ENCODE measurements at regions not wholly inside any gene's neighbourhood (a gene's known extent, or its start where the extent isn't known, plus 50 kb on each side); places are given as distances from the start of the nearest gene placed in this dataset.

DNA sequence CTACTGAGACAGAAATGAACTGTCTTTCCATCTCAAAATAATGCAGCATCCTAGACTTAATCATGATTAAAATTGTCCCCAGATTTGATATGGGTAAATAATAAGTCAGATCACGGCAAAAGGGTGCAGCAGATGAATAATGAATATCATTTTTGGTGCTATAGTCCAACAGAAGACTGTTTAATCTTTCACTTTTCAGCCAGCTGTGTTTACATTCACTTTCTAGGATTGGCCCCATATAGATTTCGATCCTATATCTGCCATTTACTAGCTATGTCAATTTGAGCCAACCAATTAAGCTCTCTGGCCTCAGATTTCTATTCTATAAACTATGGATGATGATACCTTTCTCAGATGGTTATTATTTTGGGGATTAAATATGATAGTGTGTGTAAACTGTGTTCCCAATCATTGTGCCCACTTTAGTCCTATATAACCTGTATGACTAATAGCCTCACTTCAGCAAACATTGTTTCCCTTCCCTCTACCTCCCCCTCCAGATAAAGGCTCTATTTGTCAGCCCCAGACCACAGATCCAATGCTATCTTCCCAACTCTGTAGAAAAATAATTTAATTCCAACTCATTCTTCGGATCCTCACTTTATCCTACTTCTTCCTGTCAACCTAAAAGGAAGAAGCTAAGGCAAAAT lies 53.6 kb upstream of the NT5E start:
- Histone ChIP-seq H3K9me3 (ENCODE audit: control insufficient read depth, low read length) (no peaks in the 10 kb centered on the region), H3K4me3 (ENCODE audit: insufficient read depth, low read depth, low read length) (no peak overlapping the region), H3K27ac (ENCODE audit: insufficient read depth, low read depth, low read length, poor library complexity, severe bottlenecking) (no peak overlapping the region), H3K4me1 (ENCODE audit: control insufficient read depth, insufficient read depth, low read length) (no peaks in the 10 kb centered on the region), H3K27me3 (ENCODE audit: control insufficient read depth, insufficient read depth, low read length, poor library complexity, severe bottlenecking) (no peaks in the 10 kb centered on the region), H3K36me3 (ENCODE audit: control insufficient read depth, insufficient read depth, low read length) (no peaks in the 10 kb centered on the region)
- WGBS, 2 experiments = 94 to 96% methylated on average over 2 to 3 of the region's 3 CpGs

DNA sequence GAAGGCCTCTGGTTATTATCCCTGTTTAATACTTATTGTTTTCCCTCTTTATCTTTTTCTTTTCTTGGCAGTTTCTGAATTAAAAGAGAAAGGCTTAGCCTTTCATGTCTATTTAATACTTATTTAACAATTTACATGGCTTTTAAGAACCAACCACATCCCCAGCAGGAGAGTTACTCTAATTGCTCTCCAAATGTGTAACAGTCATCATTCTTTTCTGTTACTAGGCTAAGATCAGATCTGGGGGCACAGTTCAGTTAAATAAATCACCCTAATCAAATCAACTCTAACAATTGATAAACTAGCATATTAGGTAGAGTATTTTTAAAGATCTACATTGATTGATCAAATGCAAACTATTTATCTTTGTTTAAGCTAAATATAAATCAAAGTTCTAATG lies 54.1 kb upstream of the NT5E start:
- Histone ChIP-seq H3K27me3 (ENCODE audit: control insufficient read depth, insufficient read depth, low read length, poor library complexity, severe bottlenecking) (no peaks in the 10 kb centered on the region), H3K4me3 (ENCODE audit: insufficient read depth, low read depth, low read length) (no peak overlapping the region), H3K27ac (ENCODE audit: insufficient read depth, low read depth, low read length, poor library complexity, severe bottlenecking) (no peak overlapping the region), H3K36me3 (ENCODE audit: control insufficient read depth, insufficient read depth, low read length) (no peaks in the 10 kb centered on the region), H3K9me3 (ENCODE audit: control insufficient read depth, low read length) (no peaks in the 10 kb centered on the region), H3K4me1 (ENCODE audit: control insufficient read depth, insufficient read depth, low read length) (no peaks in the 10 kb centered on the region)

GRCh38 chr6:85394853-85395538 lies 54.9 kb upstream of the NT5E start:
- no peak overlapping the region for H3K4me3 ChIP-seq (ENCODE audit: insufficient read depth, low read depth, low read length)
- WGBS, 2 experiments = 91 to 97% methylated on average over 1 of the region's 1 CpG
- no peaks in the 10 kb centered on the region for H3K27me3 ChIP-seq (ENCODE audit: control insufficient read depth, insufficient read depth, low read length, poor library complexity, severe bottlenecking)
- H3K4me1 ChIP-seq (ENCODE audit: control insufficient read depth, insufficient read depth, low read length) = no peaks in the 10 kb centered on the region
- no peaks in the 10 kb centered on the region for H3K9me3 ChIP-seq (ENCODE audit: control insufficient read depth, low read length)
- H3K27ac ChIP-seq (ENCODE audit: insufficient read depth, low read depth, low read length, poor library complexity, severe bottlenecking) = no peak overlapping the region
- no peaks in the 10 kb centered on the region for H3K36me3 ChIP-seq (ENCODE audit: control insufficient read depth, insufficient read depth, low read length)

DNA sequence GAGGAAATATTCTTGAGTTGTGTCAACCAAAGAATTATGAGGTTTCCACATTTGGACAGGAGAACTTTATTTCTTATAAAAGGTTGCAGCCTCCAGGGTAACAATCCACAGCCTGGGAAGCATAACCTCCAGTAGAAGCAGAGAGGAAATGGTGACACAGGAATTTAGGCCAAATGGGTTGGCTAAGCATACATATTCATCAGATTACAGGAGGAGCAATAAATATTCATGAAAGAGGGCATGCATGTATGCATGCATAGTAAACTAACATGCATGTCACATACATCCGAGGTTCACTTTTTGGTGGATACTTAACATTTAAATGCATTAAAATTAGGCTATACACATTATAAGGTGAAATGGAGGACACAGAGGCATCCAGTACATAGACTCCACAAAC lies 55.7 kb upstream of the NT5E start:
- Histone ChIP-seq H3K9me3 (ENCODE audit: control insufficient read depth, low read length) (no peaks in the 10 kb centered on the region), H3K36me3 (ENCODE audit: control insufficient read depth, insufficient read depth, low read length) (no peaks in the 10 kb centered on the region), H3K4me3 (ENCODE audit: insufficient read depth, low read depth, low read length) (no peak overlapping the region), H3K4me1 (ENCODE audit: control insufficient read depth, insufficient read depth, low read length) (no peaks in the 10 kb centered on the region), H3K27ac (ENCODE audit: insufficient read depth, low read depth, low read length, poor library complexity, severe bottlenecking) (no peak overlapping the region), H3K27me3 (ENCODE audit: control insufficient read depth, insufficient read depth, low read length, poor library complexity, severe bottlenecking) (no peaks in the 10 kb centered on the region)
- 100% methylated on average over 1 of the region's 1 CpG for WGBS, 2 experiments

GRCh38 chr6:85392379-85392778 lies 57.5 kb upstream of the NT5E start:
- no peaks in the 10 kb centered on the region for H3K27me3 ChIP-seq (ENCODE audit: control insufficient read depth, insufficient read depth, low read length, poor library complexity, severe bottlenecking)
- H3K4me1 ChIP-seq (ENCODE audit: control insufficient read depth, insufficient read depth, low read length) = no peaks in the 10 kb centered on the region
- 88 to 91% methylated on average over 2 to 4 of the region's 4 CpGs for WGBS, 2 experiments
- no peak overlapping the region for H3K27ac ChIP-seq (ENCODE audit: insufficient read depth, low read depth, low read length, poor library complexity, severe bottlenecking)
- H3K9me3 ChIP-seq (ENCODE audit: control insufficient read depth, low read length) = no peaks in the 10 kb centered on the region
- no peak overlapping the region for H3K4me3 ChIP-seq (ENCODE audit: insufficient read depth, low read depth, low read length)
- H3K36me3 ChIP-seq (ENCODE audit: control insufficient read depth, insufficient read depth, low read length) = no peaks in the 10 kb centered on the region

DNA sequence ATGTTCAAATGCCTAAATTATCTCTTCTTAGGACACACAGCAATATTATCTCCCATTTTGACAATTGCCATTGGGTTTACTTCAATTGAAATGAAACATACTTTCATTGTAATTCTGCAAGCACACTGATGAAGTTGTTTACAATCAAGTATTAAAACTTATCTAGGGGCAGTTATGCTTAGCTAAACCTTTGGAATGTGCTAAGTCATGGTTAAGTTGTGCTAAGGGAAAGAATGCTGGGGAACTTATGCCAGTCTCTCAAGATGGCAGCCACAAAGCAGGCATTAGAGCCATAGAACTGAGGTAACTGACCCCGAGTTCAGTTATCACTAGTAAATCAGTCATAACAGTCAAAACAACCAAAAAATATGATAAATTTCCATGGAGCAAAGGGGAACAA lies 59.1 kb upstream of the NT5E start:
- H3K27me3 ChIP-seq (ENCODE audit: control insufficient read depth, insufficient read depth, low read length, poor library complexity, severe bottlenecking) = no peaks in the 10 kb centered on the region
- no peaks in the 10 kb centered on the region for H3K36me3 ChIP-seq (ENCODE audit: control insufficient read depth, insufficient read depth, low read length)
- WGBS, 2 experiments = 89 to 95% methylated on average over 1 of the region's 1 CpG
- no peaks in the 10 kb centered on the region for H3K9me3 ChIP-seq (ENCODE audit: control insufficient read depth, low read length)
- no peaks in the 10 kb centered on the region for H3K4me1 ChIP-seq (ENCODE audit: control insufficient read depth, insufficient read depth, low read length)
- H3K4me3 ChIP-seq (ENCODE audit: insufficient read depth, low read depth, low read length) = no peak overlapping the region
- no peak overlapping the region for H3K27ac ChIP-seq (ENCODE audit: insufficient read depth, low read depth, low read length, poor library complexity, severe bottlenecking)

- WGBS, 2 experiments = 83 to 100% methylated on average over 1 to 2 of the region's 2 CpGs
Observed at GRCh38 chr6:85390105-85390728, 59.7 kb upstream of the NT5E start.

GRCh38 chr6:85389151-85389797 lies 60.6 kb upstream of the NT5E start:
- 94 to 95% methylated on average over 10 of the region's 12 CpGs for WGBS, 2 experiments
- Histone ChIP-seq H3K27ac (ENCODE audit: insufficient read depth, low read depth, low read length, poor library complexity, severe bottlenecking) (no peak overlapping the region), H3K36me3 (ENCODE audit: control insufficient read depth, insufficient read depth, low read length) (no peaks in the 10 kb centered on the region), H3K4me3 (ENCODE audit: insufficient read depth, low read depth, low read length) (no peak overlapping the region), H3K27me3 (ENCODE audit: control insufficient read depth, insufficient read depth, low read length, poor library complexity, severe bottlenecking) (no peaks in the 10 kb centered on the region), H3K4me1 (ENCODE audit: control insufficient read depth, insufficient read depth, low read length) (no peaks in the 10 kb centered on the region), H3K9me3 (ENCODE audit: control insufficient read depth, low read length) (no peaks in the 10 kb centered on the region)

More at GRCh38 chr6:85390105-85390728, 59.7 kb upstream of the NT5E start:
- Histone ChIP-seq H3K9me3 (ENCODE audit: control insufficient read depth, low read length) (no peaks in the 10 kb centered on the region), H3K4me3 (ENCODE audit: insufficient read depth, low read depth, low read length) (no peak overlapping the region), H3K4me1 (ENCODE audit: control insufficient read depth, insufficient read depth, low read length) (no peaks in the 10 kb centered on the region), H3K27ac (ENCODE audit: insufficient read depth, low read depth, low read length, poor library complexity, severe bottlenecking) (no peak overlapping the region), H3K36me3 (ENCODE audit: control insufficient read depth, insufficient read depth, low read length) (no peaks in the 10 kb centered on the region), H3K27me3 (ENCODE audit: control insufficient read depth, insufficient read depth, low read length, poor library complexity, severe bottlenecking) (no peaks in the 10 kb centered on the region)

- H3K4me1 ChIP-seq (ENCODE audit: control insufficient read depth, insufficient read depth, low read length) = no peaks in the 10 kb centered on the region
- H3K36me3 ChIP-seq (ENCODE audit: control insufficient read depth, insufficient read depth, low read length) = no peaks in the 10 kb centered on the region
- WGBS, 2 experiments = 91 to 96% methylated on average over 3 of the region's 3 CpGs
- no peaks in the 10 kb centered on the region for H3K27me3 ChIP-seq (ENCODE audit: control insufficient read depth, insufficient read depth, low read length, poor library complexity, severe bottlenecking)
- no peaks in the 10 kb centered on the region for H3K9me3 ChIP-seq (ENCODE audit: control insufficient read depth, low read length)
- no peak overlapping the region for H3K27ac ChIP-seq (ENCODE audit: insufficient read depth, low read depth, low read length, poor library complexity, severe bottlenecking)
- no peak overlapping the region for H3K4me3 ChIP-seq (ENCODE audit: insufficient read depth, low read depth, low read length)
Observed at GRCh38 chr6:85388531-85388930, 61.4 kb upstream of the NT5E start.

DNA sequence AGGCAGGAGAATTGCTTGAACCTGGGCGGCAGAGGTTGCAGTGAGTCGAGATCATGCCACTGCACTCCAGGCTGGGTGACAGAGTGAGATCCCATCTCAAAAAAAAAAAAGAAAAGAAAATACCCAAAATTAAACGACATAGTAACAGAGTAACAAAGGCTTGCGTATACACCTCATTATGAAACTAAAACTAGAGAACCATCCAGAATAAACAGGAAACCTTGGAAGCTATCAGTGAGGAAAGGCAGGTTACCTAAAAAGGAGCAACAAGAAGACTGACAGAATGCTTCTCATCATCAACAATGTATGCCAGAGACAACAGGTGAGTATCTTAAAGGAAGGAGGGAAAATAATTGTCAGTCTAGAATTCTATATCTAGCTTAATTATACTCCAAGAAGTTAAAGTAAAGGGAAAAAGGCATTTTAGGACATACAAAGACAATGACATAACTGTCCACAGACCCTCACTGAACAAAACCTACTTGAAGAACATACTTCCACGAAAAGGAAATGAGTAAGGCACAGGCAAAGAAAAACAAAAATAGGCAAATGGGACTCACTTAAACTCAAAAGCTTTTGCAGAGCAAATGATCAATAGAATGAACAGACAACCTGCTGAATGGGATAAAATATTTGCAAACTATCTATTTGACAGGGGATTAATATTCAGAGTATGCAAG lies 64.1 kb upstream of the NT5E start:
- 94 to 96% methylated on average over 5 of the region's 5 CpGs for WGBS, 2 experiments
- Histone ChIP-seq H3K27me3 (ENCODE audit: control insufficient read depth, insufficient read depth, low read length, poor library complexity, severe bottlenecking) (no peaks in the 10 kb centered on the region), H3K9me3 (ENCODE audit: control insufficient read depth, low read length) (no peaks in the 10 kb centered on the region), H3K27ac (ENCODE audit: insufficient read depth, low read depth, low read length, poor library complexity, severe bottlenecking) (no peak overlapping the region), H3K36me3 (ENCODE audit: control insufficient read depth, insufficient read depth, low read length) (no peaks in the 10 kb centered on the region), H3K4me3 (ENCODE audit: insufficient read depth, low read depth, low read length) (no peak overlapping the region), H3K4me1 (ENCODE audit: control insufficient read depth, insufficient read depth, low read length) (no peaks in the 10 kb centered on the region)
